H1 (cell line): ENCODE measurements at regions not wholly inside any gene's neighbourhood (a gene's known extent, or its start where the extent isn't known, plus 50 kb on each side); places are given as distances from the start of the nearest gene placed in this dataset.
A peak's percentile ranks its signal among the peaks of the same experiment; 100 is the strongest.

Experiments
- CTCF ChIA-PET: fragments of 300-600 bp; sonication (Branson Sonifier 250); formaldehyde crosslinking; loops from one replicate; lab custom pipeline; 2021; ENCODE audit not compliant: partially characterized antibody; lab: Charles Lee
- POLR2A ChIA-PET: fragments of 300-600 bp; sonication (Branson Sonifier 250); formaldehyde crosslinking; loops from one replicate; lab custom pipeline; 2021; ENCODE audit warnings: inconsistent platforms; ENCODE audit not compliant: partially characterized antibody; lab: Charles Lee
- DNase-seq, 2 experiments: peaks; one replicate each; pipeline versions ENCODE4 v3.0.0 to v3.0.0-alpha.2; 2010 to 2022; ENCODE audit warnings: low spot score in 2 of 2, low read depth in 1 of 2, mixed read lengths in 1 of 2
- FAIRE-seq: peaks from 2 replicates; lab custom pipeline; 2011; peaks lifted over from hg19 to GRCh38; lab: Jason Lieb, UNC
- H2AFZ ChIP-seq: 2 replicates; pipeline ENCODE4 v1.8.1; 2012; ENCODE audit warnings: low read length, inconsistent platforms
- H2AK5ac ChIP-seq: 2 replicates; pipeline ENCODE4 v1.6.1; 2013; ENCODE audit warnings: low read depth, low read length
- H2BK120ac ChIP-seq: replicated peaks from 2 replicates; pipeline ENCODE3; 2013; ENCODE audit warnings: low read depth, low read length, inconsistent platforms
- H2BK12ac ChIP-seq: 2 replicates; pipeline ENCODE4 v1.6.1; 2013; ENCODE audit warnings: low read depth, low read length
- H2BK15ac ChIP-seq: 2 replicates; pipeline ENCODE4 v1.6.1; 2013; ENCODE audit warnings: low read length
- H2BK20ac ChIP-seq: 2 replicates; pipeline ENCODE4 v1.6.1; 2013; ENCODE audit warnings: low read length
- H2BK5ac ChIP-seq: 2 replicates; pipeline ENCODE4 v1.6.1; 2013; ENCODE audit warnings: low read depth, low read length
- H3K14ac ChIP-seq: 2 replicates; pipeline ENCODE4 v1.6.1; 2013; ENCODE audit warnings: inconsistent platforms; ENCODE audit not compliant: insufficient read length
- H3K18ac ChIP-seq: 2 replicates; pipeline ENCODE4 v1.6.1; 2013; ENCODE audit warnings: low read length; ENCODE audit errors: extremely low read depth
- H3K23ac ChIP-seq: 2 replicates; pipeline ENCODE4 v1.6.1; 2013; ENCODE audit warnings: inconsistent platforms; ENCODE audit not compliant: insufficient read length
- H3K23me2 ChIP-seq: 2 replicates; pipeline ENCODE4 v1.6.1; 2013; ENCODE audit warnings: low read depth, low read length
- H3K27ac ChIP-seq: 2 replicates; pipeline ENCODE4 v1.6.1; 2011; ENCODE audit warnings: low read depth, low read length, inconsistent platforms
- H3K27me3 ChIP-seq, 4 experiments: replicated peaks in 1 of 4; 1 replicate in 1 of 4; 2 replicates in 3 of 4; pipeline versions ENCODE4 v1.6.1 to v1.8.1; 2011 to 2013; ENCODE audit warnings: low read length in 3 of 4, mild to moderate bottlenecking in 3 of 4, inconsistent platforms in 2 of 4, mixed read lengths in 2 of 4, moderate library complexity in 1 of 4; ENCODE audit not compliant: control insufficient read depth in 3 of 4, insufficient read depth in 3 of 4; ENCODE audit errors: extremely low read depth in 1 of 4
- H3K36me3 ChIP-seq, 4 experiments: 2 replicates each; pipeline versions ENCODE4 v1.6.1 to v1.8.1; 2011 to 2013; ENCODE audit warnings: mild to moderate bottlenecking in 4 of 4, low read length in 3 of 4, moderate library complexity in 2 of 4, control low read depth in 1 of 4, inconsistent platforms in 1 of 4; ENCODE audit not compliant: insufficient read depth in 4 of 4, control insufficient read depth in 2 of 4
- H3K4ac ChIP-seq: replicated peaks from 2 replicates; pipeline ENCODE3; 2013; ENCODE audit warnings: low read length, low read depth, mixed read lengths, inconsistent platforms; ENCODE audit not compliant: insufficient read length
- H3K4me1 ChIP-seq, 4 experiments: replicated peaks in 1 of 4; 1 replicate in 1 of 4; 2 replicates in 3 of 4; pipeline versions ENCODE4 v1.6.1 to v1.8.1; 2011 to 2013; ENCODE audit warnings: low read length in 3 of 4, inconsistent platforms in 2 of 4, mixed read lengths in 1 of 4; ENCODE audit not compliant: insufficient read depth in 4 of 4, control insufficient read depth in 3 of 4
- H3K4me2 ChIP-seq, 2 experiments: 2 replicates each; pipeline versions ENCODE4 v1.6.1 to v1.8.1; 2011 to 2013; ENCODE audit warnings: low read depth in 2 of 2, low read length in 2 of 2, control low read depth in 1 of 2, inconsistent platforms in 1 of 2, mild to moderate bottlenecking in 1 of 2; ENCODE audit not compliant: insufficient read depth in 1 of 2
- H3K4me3 ChIP-seq, 4 experiments: fragments of 200-600, 300-600 bp in 1 of 4; sonication (generic), shearing (Covaris generic), sonication (Bioruptor Twin) in 1 of 4; 2 replicates each; pipeline versions ENCODE4 v1.5.1 to v1.8.1; 2011 to 2016; ENCODE audit warnings: low read length in 4 of 4, low read depth in 3 of 4, control low read depth in 2 of 4, inconsistent platforms in 2 of 4, mild to moderate bottlenecking in 2 of 4, mixed read lengths in 1 of 4, moderate library complexity in 1 of 4; ENCODE audit not compliant: insufficient read depth in 2 of 4; ENCODE audit errors: extremely low read depth in 1 of 4
- H3K56ac ChIP-seq: replicated peaks from 2 replicates; pipeline ENCODE3; 2013; ENCODE audit warnings: low read depth, mild to moderate bottlenecking, mixed read lengths, low read length, inconsistent platforms; ENCODE audit not compliant: insufficient read length
- H3K79me1 ChIP-seq: 2 replicates; pipeline ENCODE4 v1.6.1; 2013; ENCODE audit warnings: low read depth, low read length, control low read depth
- H3K79me2 ChIP-seq, 2 experiments: 2 replicates each; pipeline versions ENCODE4 v1.6.1 to v1.8.1; 2012 to 2013; ENCODE audit warnings: low read length in 2 of 2, mild to moderate bottlenecking in 2 of 2, inconsistent platforms in 1 of 2; ENCODE audit not compliant: insufficient read depth in 2 of 2, control insufficient read depth in 1 of 2
- H3K9ac ChIP-seq, 4 experiments: replicated peaks in 1 of 4; 1 replicate in 1 of 4; 2 replicates in 3 of 4; pipeline versions ENCODE4 v1.6.1 to v1.8.1; 2011 to 2013; ENCODE audit warnings: low read depth in 3 of 4, low read length in 3 of 4, control low read depth in 2 of 4, mild to moderate bottlenecking in 2 of 4, moderate library complexity in 2 of 4, inconsistent platforms in 1 of 4; ENCODE audit errors: extremely low read depth in 1 of 4
- H3K9me3 ChIP-seq, 2 experiments: 2 replicates each; pipeline versions ENCODE4 v1.6.1 to v1.8.1; 2012 to 2013; ENCODE audit warnings: mild to moderate bottlenecking in 2 of 2, moderate library complexity in 2 of 2, control low read depth in 1 of 2, inconsistent platforms in 1 of 2, low read depth in 1 of 2, low read length in 1 of 2, mixed read lengths in 1 of 2; ENCODE audit not compliant: insufficient read depth in 2 of 2
- H4K20me1 ChIP-seq, 2 experiments: replicated peaks in 1 of 2; 2 replicates each; pipeline versions ENCODE3 to v1.8.1; 2011 to 2013; ENCODE audit warnings: inconsistent platforms in 2 of 2, low read length in 2 of 2, mild to moderate bottlenecking in 1 of 2; ENCODE audit not compliant: insufficient read depth in 2 of 2, control insufficient read depth in 1 of 2
- H4K5ac ChIP-seq: 2 replicates; pipeline ENCODE4 v1.6.1; 2013; ENCODE audit warnings: low read length, low read depth, mixed read lengths, inconsistent platforms; ENCODE audit not compliant: insufficient read length
- H4K8ac ChIP-seq: 2 replicates; pipeline ENCODE4 v1.8.0; 2013; ENCODE audit warnings: mild to moderate bottlenecking, moderate library complexity, low read length, inconsistent platforms; ENCODE audit not compliant: insufficient read depth; ENCODE audit errors: extremely low read depth
- H4K91ac ChIP-seq: replicated peaks from 2 replicates; pipeline ENCODE3; 2013; ENCODE audit warnings: low read length, mixed read lengths, inconsistent platforms; ENCODE audit not compliant: insufficient read length
- WGBS, 2 experiments: shearing (Covaris generic) in 1 of 2; methylation state at CpG; one replicate each; pipeline versions ENCODE4 v1.1.6 to v1.1.7; 2013 to 2015; ENCODE audit warnings: low lambda C conversion rate in 2 of 2, mixed read lengths in 2 of 2, inconsistent platforms in 1 of 2, low coverage in 1 of 2, missing lambda C conversion rate in 1 of 2; ENCODE audit not compliant: insufficient replicate concordance in 2 of 2, insufficient coverage in 1 of 2, insufficient read length in 1 of 2; ENCODE audit errors: extremely low coverage in 1 of 2, missing lambda C conversion rate in 1 of 2; 5-methylcytosine and 5-hydroxymethylcytosine counted together

DNA sequence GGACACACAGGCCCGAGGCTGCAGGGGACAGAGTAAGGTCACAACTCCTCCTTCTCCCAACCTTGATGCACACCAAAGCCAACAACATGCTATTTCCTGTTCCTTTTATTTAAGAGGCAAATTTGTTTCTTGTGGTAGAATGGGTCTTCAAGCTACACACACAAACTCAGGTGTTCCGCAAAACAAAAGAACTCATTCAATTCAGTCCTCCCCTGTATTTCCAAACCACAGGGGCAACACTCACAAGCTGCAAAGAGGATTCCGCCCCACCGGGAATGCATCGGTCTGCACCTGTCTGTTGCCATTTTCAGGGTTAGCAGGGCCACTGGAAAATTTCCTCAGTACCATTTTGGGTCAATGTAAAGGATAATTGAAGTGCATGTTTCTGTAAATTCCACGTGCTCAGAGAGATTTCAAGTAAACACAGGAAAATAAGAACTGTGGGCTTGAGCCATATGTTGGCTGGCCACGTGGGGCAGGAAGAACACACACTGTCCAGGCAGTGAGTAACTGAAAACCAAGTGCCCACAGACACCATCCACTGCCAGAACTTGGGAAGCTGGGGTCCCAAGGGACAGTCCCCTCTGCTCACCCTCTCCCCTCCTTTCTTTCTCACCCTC, 145.2 kb upstream of the ERG start:
- no peaks in the 10 kb centered on the region for H3K23me2 ChIP-seq
- DNase-seq (no peak), FAIRE-seq (peak; percentile 57)
- no peaks in the 10 kb centered on the region for H3K79me1 ChIP-seq
- no peak overlapping the region for H3K4ac ChIP-seq
- WGBS, 2 experiments, result 56% methylated on average over 7 of the region's 7 CpGs; no CpG with 5 or more reads in 1 of the 2 experiments
- H2BK20ac ChIP-seq, result no peak overlapping the region; the same call in 1 of the 2 replicates
- no peak overlapping the region for H2AK5ac ChIP-seq
- peaks cover 6 to 17% (median 11%) of the 10 kb centered on the region in 4 experiments; a peak in 6 of 7 replicates for H3K4me1 ChIP-seq
- no peaks in the 10 kb centered on the region for H3K36me3 ChIP-seq
- POLR2A ChIA-PET, result interaction anchor here (0.9 to 1.0 kb wide), 2 partner anchors 12 to 18 kb away, joined by 3 read pairs; no protein-coding TSS in a partner anchor
- H2BK120ac ChIP-seq, result no peak overlapping the region
- H4K20me1 ChIP-seq, result no peaks in the 10 kb centered on the region
- H3K9ac ChIP-seq, result no peak overlapping the region
- H3K14ac ChIP-seq, result no peak overlapping the region
- CTCF ChIA-PET, result interaction anchor here (1.5 kb wide), 1 partner anchor 15 kb away, joined by 7 read pairs; no protein-coding TSS in a partner anchor
- H3K18ac ChIP-seq, result no peak overlapping the region
- no peaks in the 10 kb centered on the region for H3K9me3 ChIP-seq
- H3K4me3 ChIP-seq, result no peak overlapping the region
- no peaks in the 10 kb centered on the region for H3K79me2 ChIP-seq
- no peak overlapping the region for H3K56ac ChIP-seq
- no peak overlapping the region for H2BK5ac ChIP-seq
- no peaks in the 10 kb centered on the region; a peak in 1 of 7 replicates for H3K27me3 ChIP-seq
- no peak overlapping the region for H2BK15ac ChIP-seq
- H3K4me2 ChIP-seq, result no peak overlapping the region
- H3K23ac ChIP-seq, result no peak overlapping the region
- no peak overlapping the region for H4K5ac ChIP-seq
- H4K8ac ChIP-seq, result no peak overlapping the region
- 0 out of 2 replicates have a peak overlapping the region, but pooled peaks have one; percentile 30 for H2BK12ac ChIP-seq
- no peak overlapping the region for H3K27ac ChIP-seq
- no peak overlapping the region for H4K91ac ChIP-seq
- H2AFZ ChIP-seq, result no peak overlapping the region
